ENCODE measurements at regions not wholly inside any gene's neighbourhood (a gene's known extent, or its start where the extent isn't known, plus 50 kb on each side); places are given as distances from the start of the nearest gene placed in this dataset.
"Not testable (repeated sequence)": the region's sequence is repeated elsewhere in the genome, so short reads cannot be mapped to it uniquely, and the experiment has no call there.

DNA sequence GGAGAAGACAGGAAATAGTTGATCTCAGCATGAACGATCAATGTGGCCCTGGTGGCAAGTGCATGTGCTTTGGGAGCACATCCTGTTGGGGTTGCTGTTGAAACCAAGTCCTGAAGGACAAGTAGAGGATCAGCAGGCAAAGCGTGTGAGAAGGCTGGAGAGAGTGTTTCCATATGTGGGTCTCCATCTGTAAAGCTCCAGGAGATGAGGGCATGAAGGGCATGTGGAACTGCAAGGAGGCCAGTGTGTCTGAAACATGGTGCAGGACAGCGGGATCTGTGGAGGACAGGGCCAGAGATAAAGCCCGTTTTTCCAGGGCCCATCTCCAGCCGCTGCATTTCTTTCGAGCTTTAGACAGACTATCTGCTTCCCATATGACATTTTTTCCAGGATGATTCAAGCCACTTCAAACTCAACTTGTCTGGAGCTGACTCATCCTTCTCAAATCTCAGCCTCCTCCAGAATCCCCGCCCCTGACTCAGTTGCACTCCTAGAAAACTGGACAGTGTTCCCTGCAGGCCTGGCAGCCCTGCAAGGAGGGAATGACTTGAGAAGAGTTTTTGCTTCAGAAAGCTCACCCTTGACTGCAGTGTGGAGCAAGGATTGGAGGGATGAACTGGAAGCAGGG, 226.1 kb downstream of the VAPA start:
- peaks cover 5% of the 10 kb centered on the region for H3K27me3 Mint-ChIP-seq (ENCODE audit: insufficient read depth)
- intact Hi-C loops (cut with micrococcal nuclease) = no loop called here
- no peak overlapping the region for H3K4me3 Mint-ChIP-seq
- H3K27ac Mint-ChIP-seq = no peak overlapping the region
- no peaks in the 10 kb centered on the region for H3K9me3 Mint-ChIP-seq
- DNase-seq (ENCODE audit: low spot score) = no peak
- peaks cover 5% of the 10 kb centered on the region for H3K4me1 Mint-ChIP-seq (ENCODE audit: low read depth)
- H3K36me3 Mint-ChIP-seq (ENCODE audit: low read depth) = no peaks in the 10 kb centered on the region

- no peaks in the 10 kb centered on the region for H3K9me3 Mint-ChIP-seq
- no peaks in the 10 kb centered on the region for H3K36me3 Mint-ChIP-seq (ENCODE audit: low read depth)
- H3K27me3 Mint-ChIP-seq (ENCODE audit: insufficient read depth) = peaks cover 4% of the 10 kb centered on the region
- DNase-seq (ENCODE audit: low spot score) = no peak
- peaks cover 5% of the 10 kb centered on the region for H3K4me1 Mint-ChIP-seq (ENCODE audit: low read depth)
- H3K27ac Mint-ChIP-seq = no peak overlapping the region
- intact Hi-C loops (cut with micrococcal nuclease) = no loop called here
- H3K4me3 Mint-ChIP-seq = no peak overlapping the region
Observed at GRCh38 chr18:10140461-10141282, 226.9 kb downstream of the VAPA start.

DNA sequence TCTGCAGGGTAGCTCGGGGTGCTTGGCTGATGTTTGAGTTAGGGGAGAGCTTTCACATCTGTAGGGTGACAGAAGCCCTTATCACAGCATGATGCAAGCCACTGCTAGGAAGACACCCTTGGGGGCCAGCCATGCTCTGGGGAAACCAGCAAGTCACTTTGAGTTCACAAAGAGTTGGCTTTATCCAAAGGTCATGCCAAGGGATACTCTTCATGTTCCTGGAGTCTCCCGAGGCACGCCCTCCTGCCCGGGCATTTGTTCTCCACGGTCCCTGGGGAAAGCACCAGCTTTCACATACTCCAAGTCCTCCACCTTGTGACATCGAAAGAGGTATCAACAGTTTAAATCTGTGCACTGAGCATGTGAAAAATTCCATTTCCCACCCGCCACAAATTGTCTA, 227.7 kb downstream of the VAPA start:
- Mint-ChIP-seq H3K4me1 (ENCODE audit: low read depth) (peaks cover 5% of the 10 kb centered on the region), H3K36me3 (ENCODE audit: low read depth) (no peaks in the 10 kb centered on the region), H3K27me3 (ENCODE audit: insufficient read depth) (peaks cover 4% of the 10 kb centered on the region), H3K4me3 (no peak overlapping the region), H3K9me3 (no peaks in the 10 kb centered on the region), H3K27ac (no peak overlapping the region)
- no peak for DNase-seq (ENCODE audit: low spot score)
- intact Hi-C loops (cut with micrococcal nuclease) = no loop called here

GRCh38 chr18:10142056-10142455, 228.2 kb downstream of the VAPA start:
- intact Hi-C loops (cut with micrococcal nuclease) = no loop called here
- no peaks in the 10 kb centered on the region for H3K9me3 Mint-ChIP-seq
- peaks cover 5% of the 10 kb centered on the region for H3K4me1 Mint-ChIP-seq (ENCODE audit: low read depth)
- no peak for DNase-seq (ENCODE audit: low spot score)
- no peak overlapping the region for H3K27ac Mint-ChIP-seq
- peaks cover 4% of the 10 kb centered on the region for H3K27me3 Mint-ChIP-seq (ENCODE audit: insufficient read depth)
- H3K36me3 Mint-ChIP-seq (ENCODE audit: low read depth) = no peaks in the 10 kb centered on the region
- H3K4me3 Mint-ChIP-seq = no peak overlapping the region

- Mint-ChIP-seq H3K9me3 (no peaks in the 10 kb centered on the region), H3K4me1 (ENCODE audit: low read depth) (peaks cover 5% of the 10 kb centered on the region), H3K36me3 (ENCODE audit: low read depth) (no peaks in the 10 kb centered on the region), H3K4me3 (no peak overlapping the region), H3K27me3 (ENCODE audit: insufficient read depth) (peaks cover 3% of the 10 kb centered on the region), H3K27ac (no peak overlapping the region)
- DNase-seq (ENCODE audit: low spot score) = no peak
- intact Hi-C loops (cut with micrococcal nuclease) = no loop called here
Observed at GRCh38 chr18:10142496-10143160, 228.8 kb downstream of the VAPA start.

GRCh38 chr18:10143596-10143995, 229.8 kb downstream of the VAPA start:
- Mint-ChIP-seq H3K4me1 (ENCODE audit: low read depth) (peaks cover 5% of the 10 kb centered on the region), H3K36me3 (ENCODE audit: low read depth) (no peaks in the 10 kb centered on the region), H3K9me3 (no peaks in the 10 kb centered on the region), H3K27ac (no peak overlapping the region), H3K27me3 (ENCODE audit: insufficient read depth) (peaks cover 3% of the 10 kb centered on the region), H3K4me3 (no peak overlapping the region)
- no peak for DNase-seq (ENCODE audit: low spot score)
- intact Hi-C loops (cut with micrococcal nuclease) = no loop called here

DNA sequence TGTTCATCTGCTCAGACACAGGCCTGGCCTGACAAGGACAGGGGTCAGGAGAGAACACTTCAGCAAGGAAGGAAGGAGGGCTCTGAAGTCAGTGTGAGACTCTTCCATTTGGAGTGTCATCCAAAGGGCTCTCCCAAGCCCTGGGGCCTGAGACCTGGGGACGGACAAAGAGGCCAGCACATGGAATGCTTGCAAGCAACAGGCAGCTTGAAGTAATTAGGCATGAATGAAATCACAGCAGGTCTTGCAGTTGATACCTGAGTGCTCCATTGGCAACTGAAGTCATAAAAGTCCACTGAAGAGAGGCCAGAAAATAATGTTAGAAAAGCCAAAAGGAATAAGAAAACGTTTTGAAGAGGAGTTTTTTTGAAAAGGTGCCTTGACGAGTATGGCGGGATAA, 231.7 kb downstream of the VAPA start:
- intact Hi-C loops (cut with micrococcal nuclease) = no loop called here
- H3K4me1 Mint-ChIP-seq (ENCODE audit: low read depth) = no peaks in the 10 kb centered on the region
- H3K4me3 Mint-ChIP-seq = no peak overlapping the region
- no peak for DNase-seq (ENCODE audit: low spot score)
- no peaks in the 10 kb centered on the region for H3K36me3 Mint-ChIP-seq (ENCODE audit: low read depth)
- H3K27ac Mint-ChIP-seq = no peak overlapping the region
- peaks cover 4% of the 10 kb centered on the region for H3K9me3 Mint-ChIP-seq
- peaks cover 3% of the 10 kb centered on the region for H3K27me3 Mint-ChIP-seq (ENCODE audit: insufficient read depth)

- Mint-ChIP-seq H3K27me3 (ENCODE audit: insufficient read depth) (peaks cover 3% of the 10 kb centered on the region), H3K27ac (no peak overlapping the region), H3K4me3 (no peak overlapping the region), H3K4me1 (ENCODE audit: low read depth) (no peaks in the 10 kb centered on the region), H3K36me3 (ENCODE audit: low read depth) (no peaks in the 10 kb centered on the region), H3K9me3 (peaks cover 8% of the 10 kb centered on the region)
- no peak for DNase-seq (ENCODE audit: low spot score)
- intact Hi-C loops (cut with micrococcal nuclease) = no loop called here
Observed at GRCh38 chr18:10147226-10147625, 233.4 kb downstream of the VAPA start.

DNA sequence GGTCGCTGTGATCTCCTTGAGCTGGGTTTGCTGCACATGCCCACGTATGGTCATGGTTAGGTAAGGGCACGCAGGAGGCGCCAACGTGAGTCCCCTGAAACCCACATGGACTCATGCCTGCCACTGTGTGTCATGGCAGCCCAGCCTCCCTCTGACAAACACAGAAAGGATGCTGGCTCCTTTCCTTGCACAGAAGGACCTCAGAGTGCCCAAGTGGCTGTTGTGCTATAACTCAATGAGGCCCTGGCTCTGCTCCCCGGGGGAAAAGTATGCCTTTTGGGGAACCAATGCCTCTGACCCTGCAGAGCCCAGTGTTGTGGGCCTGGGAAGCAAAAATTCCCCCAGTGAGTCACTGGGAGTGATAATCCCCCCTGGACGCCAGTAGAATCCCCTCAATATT, 233.9 kb downstream of the VAPA start:
- Mint-ChIP-seq H3K27ac (no peak overlapping the region), H3K4me3 (no peak overlapping the region)
- intact Hi-C loops (cut with micrococcal nuclease) = no loop called here

GRCh38 chr18:10148189-10148929, 234.5 kb downstream of the VAPA start:
- no peak overlapping the region for H3K4me3 Mint-ChIP-seq
- no peaks in the 10 kb centered on the region for H3K4me1 Mint-ChIP-seq (ENCODE audit: low read depth)
- H3K27ac Mint-ChIP-seq = no peak overlapping the region
- intact Hi-C loops (cut with micrococcal nuclease) = no loop called here
- H3K27me3 Mint-ChIP-seq (ENCODE audit: insufficient read depth) = peaks cover 3% of the 10 kb centered on the region
- no peak for DNase-seq (ENCODE audit: low spot score)
- H3K9me3 Mint-ChIP-seq = peaks cover 8% of the 10 kb centered on the region
- no peaks in the 10 kb centered on the region for H3K36me3 Mint-ChIP-seq (ENCODE audit: low read depth)

More for the DNA sequence above, 233.9 kb downstream of the VAPA start:
- no peaks in the 10 kb centered on the region for H3K4me1 Mint-ChIP-seq (ENCODE audit: low read depth)
- H3K36me3 Mint-ChIP-seq (ENCODE audit: low read depth) = no peaks in the 10 kb centered on the region
- H3K27me3 Mint-ChIP-seq (ENCODE audit: insufficient read depth) = peaks cover 3% of the 10 kb centered on the region
- H3K9me3 Mint-ChIP-seq = peaks cover 8% of the 10 kb centered on the region
- DNase-seq (ENCODE audit: low spot score) = no peak

GRCh38 chr18:10149768-10150556, 236.1 kb downstream of the VAPA start:
- Mint-ChIP-seq H3K9me3 (peaks cover 8% of the 10 kb centered on the region), H3K4me1 (ENCODE audit: low read depth) (no peaks in the 10 kb centered on the region), H3K27ac (no peak overlapping the region), H3K4me3 (no peak overlapping the region), H3K36me3 (ENCODE audit: low read depth) (no peaks in the 10 kb centered on the region), H3K27me3 (ENCODE audit: insufficient read depth) (no peaks in the 10 kb centered on the region)
- no peak for DNase-seq (ENCODE audit: low spot score)
- intact Hi-C loops (cut with micrococcal nuclease) = no loop called here

DNA sequence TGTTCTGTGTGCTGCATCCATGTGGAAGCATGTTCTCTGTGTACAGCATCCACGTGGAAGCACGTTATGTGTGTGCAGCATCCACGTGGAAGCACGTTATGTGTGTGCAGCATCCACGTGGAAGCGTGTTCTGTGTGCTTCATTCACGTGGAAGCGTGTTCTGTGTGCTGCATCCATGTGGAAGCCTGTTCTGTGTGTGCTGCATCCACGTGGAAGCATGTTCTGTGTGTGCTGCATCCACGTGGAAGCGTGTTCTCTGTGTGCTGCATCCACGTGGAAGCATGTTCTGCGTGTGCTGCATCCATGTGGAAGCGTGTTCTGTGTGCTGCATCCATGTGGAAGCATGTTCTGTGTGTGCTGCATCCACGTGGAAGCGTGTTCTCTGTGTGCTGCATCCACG, 236.8 kb downstream of the VAPA start:
- DNase-seq (ENCODE audit: low spot score); H3K9me3 Mint-ChIP-seq; H3K4me1 Mint-ChIP-seq (ENCODE audit: low read depth); H3K27ac Mint-ChIP-seq; H3K4me3 Mint-ChIP-seq; H3K27me3 Mint-ChIP-seq (ENCODE audit: insufficient read depth); intact Hi-C loops (cut with micrococcal nuclease); H3K36me3 Mint-ChIP-seq (ENCODE audit: low read depth): not testable (repeated sequence)
